ENCODE measurements at regions not wholly inside any gene's neighbourhood (a gene's known extent, or its start where the extent isn't known, plus 50 kb on each side); places are given as distances from the start of the nearest gene placed in this dataset.

GRCh38 chr16:73504591-73505575, 457.0 kb upstream of the ZFHX3 start:
- TF ChIP-seq CTCF (IDR thresholded peaks at IDR 0.05) (no peak), POLR2AphosphoS5 (IDR thresholded peaks at IDR 0.05) (no peak), POLR2A (IDR thresholded peaks at IDR 0.05) (no peak), EP300 (IDR thresholded peaks at IDR 0.05) (no peak)

All from upper lobe of left lung (tissue), 4 donors.